ENCODE measurements at regions not wholly inside any gene's neighbourhood (a gene's known extent, or its start where the extent isn't known, plus 50 kb on each side); places are given as distances from the start of the nearest gene placed in this dataset.

- POLR2A ChIA-PET, result no interaction called here
- no peaks in the 10 kb centered on the region for H3K4me1 ChIP-seq (ENCODE audit: control insufficient read depth, insufficient read depth, low read length)
- no peaks in the 10 kb centered on the region for H3K9me3 ChIP-seq (ENCODE audit: control insufficient read depth, insufficient read depth, low read depth, low read length)
- CTCF ChIA-PET, result no interaction called here
- H3K36me3 ChIP-seq (ENCODE audit: control insufficient read depth in 2 of 2, insufficient read depth in 1 of 2, low read length in 2 of 2), result no peaks in the 10 kb centered on the region
- no peak overlapping the region for H3K27ac ChIP-seq (ENCODE audit: extremely low read depth, low read depth, low read length)
- no peak for TF ChIP-seq ZXDB (tag by site-specific recombination; IDR thresholded peaks at IDR 0.05)
- TF ChIP-seq ZNF785 (tag by site-specific recombination; IDR thresholded peaks at IDR 0.05), result no peak
- no peak for TF ChIP-seq PBX3 (CRISPR knock-in tag; IDR thresholded peaks at IDR 0.05)
- no peak for TF ChIP-seq PATZ1 (tag by site-specific recombination; IDR thresholded peaks at IDR 0.05)
- TF ChIP-seq ZNF184 (tag by site-specific recombination; IDR thresholded peaks at IDR 0.05), result no peak
- no peak for TF ChIP-seq ZNF529 (tag by site-specific recombination; IDR thresholded peaks at IDR 0.05; ENCODE audit: insufficient replicate concordance)
- no peak for TF ChIP-seq ZNF18 (tag by site-specific recombination; IDR thresholded peaks at IDR 0.05)
- TF ChIP-seq ZNF248 (tag by site-specific recombination; IDR thresholded peaks at IDR 0.05), result no peak
- TF ChIP-seq ZNF626 (tag by site-specific recombination; IDR thresholded peaks at IDR 0.05), result no peak
- TF ChIP-seq MZF1 (tag by site-specific recombination; IDR thresholded peaks at IDR 0.05; ENCODE audit: borderline replicate concordance), result no peak
- no peak for TF ChIP-seq ZNF362 (tag by site-specific recombination; IDR thresholded peaks at IDR 0.05)
- no peak for TF ChIP-seq ZNF324 (tag by site-specific recombination; IDR thresholded peaks at IDR 0.05)
- no peak for TF ChIP-seq GLIS2 (tag by site-specific recombination; IDR thresholded peaks at IDR 0.05)
- no peak for TF ChIP-seq ZNF398 (tag by site-specific recombination; IDR thresholded peaks at IDR 0.05)
- no peak for TF ChIP-seq TRIM28 (IDR thresholded peaks at IDR 0.05; ENCODE audit: borderline replicate concordance, low read length)
- H3K4me3 ChIP-seq (ENCODE audit: low read depth, low read length), result no peak overlapping the region
Measured at GRCh38 chr16:86706726-86707125, 128.4 kb downstream of the FOXL1 start.

GRCh38 chr16:86707171-86707570 is 128.8 kb downstream of the FOXL1 start:
- H3K4me3 ChIP-seq (ENCODE audit: low read depth, low read length), result no peak overlapping the region
- TF ChIP-seq ZNF10 (tag by site-specific recombination; IDR thresholded peaks at IDR 0.05), result no peak
- TF ChIP-seq ZNF394 (tag by site-specific recombination; IDR thresholded peaks at IDR 0.05; ENCODE audit: borderline replicate concordance), result no peak
- TF ChIP-seq ZNF473 (tag by site-specific recombination; IDR thresholded peaks at IDR 0.05), result no peak
- TF ChIP-seq ZNF37A (tag by site-specific recombination; IDR thresholded peaks at IDR 0.05), result no peak
- TF ChIP-seq ZNF433 (tag by site-specific recombination; IDR thresholded peaks at IDR 0.05; ENCODE audit: low read depth), result no peak
- TF ChIP-seq ZNF335 (tag by site-specific recombination; conservative IDR thresholded peaks at IDR 0.05), result no peak
- no peak for TF ChIP-seq ZNF133 (tag by site-specific recombination; IDR thresholded peaks at IDR 0.05)
- TF ChIP-seq ZNF398 (tag by site-specific recombination; IDR thresholded peaks at IDR 0.05), result no peak
- TF ChIP-seq ZNF324 (tag by site-specific recombination; IDR thresholded peaks at IDR 0.05), result no peak
- TF ChIP-seq ZNF214 (tag by site-specific recombination; IDR thresholded peaks at IDR 0.05; ENCODE audit: borderline replicate concordance), result no peak
- TF ChIP-seq ZNF645 (tag by site-specific recombination; IDR thresholded peaks at IDR 0.05), result no peak
- no peak for TF ChIP-seq BCL11A (tag by site-specific recombination; IDR thresholded peaks at IDR 0.05; ENCODE audit: low read depth)
- no peak for TF ChIP-seq ZNF623 (tag by site-specific recombination; IDR thresholded peaks at IDR 0.05)

More at GRCh38 chr16:86707171-86707570, 128.8 kb downstream of the FOXL1 start:
- POLR2A ChIA-PET, result no interaction called here
- Histone ChIP-seq H3K36me3 (ENCODE audit: control insufficient read depth in 2 of 2, insufficient read depth in 1 of 2, low read length in 2 of 2) (no peaks in the 10 kb centered on the region), H3K9me3 (ENCODE audit: control insufficient read depth, insufficient read depth, low read depth, low read length) (no peaks in the 10 kb centered on the region), H3K4me1 (ENCODE audit: control insufficient read depth, insufficient read depth, low read length) (no peaks in the 10 kb centered on the region), H3K27ac (ENCODE audit: extremely low read depth, low read depth, low read length) (no peak overlapping the region)
- CTCF ChIA-PET, result no interaction called here
